Hepatocyte (in vitro differentiated cells): ENCODE measurements at regions not wholly inside any gene's neighbourhood (a gene's known extent, or its start where the extent isn't known, plus 50 kb on each side); places are given as distances from the start of the nearest gene placed in this dataset.

ENCODE experiments used
- EZH2 ChIP-seq: fragments of 200-600 bp; sonication (generic); IDR thresholded peaks from 2 replicates; pipeline ENCODE4 v1.6.1; 2016; ENCODE audit warnings: antibody characterized with exemption, mild to moderate bottlenecking, borderline replicate concordance
- EZH2phosphoT487 ChIP-seq: fragments of 200-600 bp; sonication (generic); IDR thresholded peaks from one replicate; pipeline ENCODE4 v1.6.1; 2018; ENCODE audit warnings: antibody characterized with exemption, mild to moderate bottlenecking, low read depth, moderate library complexity; ENCODE audit not compliant: unreplicated experiment, severe bottlenecking
- TF ChIP-seq, protein P1 (sequence below): fragments of 200-600 bp; sonication (generic); IDR thresholded peaks from 2 replicates; pipeline ENCODE4 v1.5.1; 2016; ENCODE audit warnings: antibody characterized with exemption, mild to moderate bottlenecking; ENCODE audit not compliant: poor library complexity

DNA sequence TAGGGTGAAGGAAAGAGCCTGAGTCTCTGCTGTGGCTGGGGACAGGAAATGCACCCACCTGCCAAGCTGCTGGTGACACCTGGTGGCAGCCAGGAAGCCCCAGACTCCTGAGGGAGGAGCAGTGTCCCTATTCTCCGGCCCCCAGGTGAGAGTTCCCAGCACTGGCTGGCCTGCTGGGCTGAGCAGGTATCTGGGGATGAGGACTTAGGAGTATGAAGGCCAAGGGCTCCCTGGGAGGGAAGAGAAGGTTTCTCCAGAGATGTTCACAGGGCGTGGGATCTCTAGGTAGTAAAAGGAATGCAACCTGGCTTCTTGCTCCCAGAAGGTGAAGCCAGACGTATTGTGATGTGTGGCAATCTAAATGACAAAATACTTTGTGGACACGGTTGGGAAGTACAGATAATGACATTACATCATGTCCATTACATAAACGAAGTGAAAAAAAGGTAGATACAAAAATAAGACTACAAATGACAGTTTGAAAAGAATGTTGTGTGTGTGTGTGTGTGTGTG is 75.8 kb upstream of the SLC1A4 start:
- TF ChIP-seq, protein P1, sequence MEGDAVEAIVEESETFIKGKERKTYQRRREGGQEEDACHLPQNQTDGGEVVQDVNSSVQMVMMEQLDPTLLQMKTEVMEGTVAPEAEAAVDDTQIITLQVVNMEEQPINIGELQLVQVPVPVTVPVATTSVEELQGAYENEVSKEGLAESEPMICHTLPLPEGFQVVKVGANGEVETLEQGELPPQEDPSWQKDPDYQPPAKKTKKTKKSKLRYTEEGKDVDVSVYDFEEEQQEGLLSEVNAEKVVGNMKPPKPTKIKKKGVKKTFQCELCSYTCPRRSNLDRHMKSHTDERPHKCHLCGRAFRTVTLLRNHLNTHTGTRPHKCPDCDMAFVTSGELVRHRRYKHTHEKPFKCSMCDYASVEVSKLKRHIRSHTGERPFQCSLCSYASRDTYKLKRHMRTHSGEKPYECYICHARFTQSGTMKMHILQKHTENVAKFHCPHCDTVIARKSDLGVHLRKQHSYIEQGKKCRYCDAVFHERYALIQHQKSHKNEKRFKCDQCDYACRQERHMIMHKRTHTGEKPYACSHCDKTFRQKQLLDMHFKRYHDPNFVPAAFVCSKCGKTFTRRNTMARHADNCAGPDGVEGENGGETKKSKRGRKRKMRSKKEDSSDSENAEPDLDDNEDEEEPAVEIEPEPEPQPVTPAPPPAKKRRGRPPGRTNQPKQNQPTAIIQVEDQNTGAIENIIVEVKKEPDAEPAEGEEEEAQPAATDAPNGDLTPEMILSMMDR, result peak; percentile 50
- TF ChIP-seq EZH2 (no peak), EZH2phosphoT487 (no peak)
